Glomerular visceral epithelial cell (primary cell): ENCODE measurements at regions not wholly inside any gene's neighbourhood (a gene's known extent, or its start where the extent isn't known, plus 50 kb on each side); places are given as distances from the start of the nearest gene placed in this dataset.

Source experiments
- DNase-seq: peaks from one replicate; pipeline ENCODE4 v3.0.0-alpha.2; 2016; ENCODE audit errors: extremely low spot score

GRCh38 chr9:116032683-116033440, 120.7 kb upstream of the PAPPA start:
- no peak for DNase-seq

GRCh38 chr9:116039312-116039711, 114.3 kb upstream of the PAPPA start:
- DNase-seq: no peak

- DNase-seq: no peak
Measured at GRCh38 chr9:116039893-116040292, 113.7 kb upstream of the PAPPA start.

GRCh38 chr9:116042321-116042720, 111.3 kb upstream of the PAPPA start:
- DNase-seq: no peak

GRCh38 chr9:116045083-116045482, 108.5 kb upstream of the PAPPA start:
- DNase-seq: no peak

GRCh38 chr9:116048081-116048480, 105.5 kb upstream of the PAPPA start:
- DNase-seq: no peak

GRCh38 chr9:116049456-116049855, 104.1 kb upstream of the PAPPA start:
- no peak for DNase-seq

- no peak for DNase-seq
Measured at GRCh38 chr9:116051528-116051927, 102.1 kb upstream of the PAPPA start.

- DNase-seq: no peak
Measured at GRCh38 chr9:116055536-116055935, 98.1 kb upstream of the PAPPA start.

- no peak for DNase-seq
Measured at GRCh38 chr9:116057371-116057770, 96.2 kb upstream of the PAPPA start.

GRCh38 chr9:116058421-116058820, 95.2 kb upstream of the PAPPA start:
- no peak for DNase-seq

- DNase-seq: no peak
Measured at GRCh38 chr9:116059466-116059865, 94.1 kb upstream of the PAPPA start.

- peak; percentile 3 for DNase-seq
Measured at GRCh38 chr9:116060631-116061030, 93.0 kb upstream of the PAPPA start.

GRCh38 chr9:116061546-116062205, 91.9 kb upstream of the PAPPA start:
- no peak for DNase-seq

- DNase-seq: no peak
Measured at GRCh38 chr9:116062206-116062550, 91.4 kb upstream of the PAPPA start.

- DNase-seq: no peak
Measured at GRCh38 chr9:116064970-116065369, 88.6 kb upstream of the PAPPA start.

GRCh38 chr9:116066221-116066620, 87.4 kb upstream of the PAPPA start:
- DNase-seq: no peak

- no peak for DNase-seq
Measured at GRCh38 chr9:116067566-116067965, 86.0 kb upstream of the PAPPA start.

- no peak for DNase-seq
Measured at GRCh38 chr9:116070256-116070914, 83.2 kb upstream of the PAPPA start.

GRCh38 chr9:116072046-116072445, 81.5 kb upstream of the PAPPA start:
- no peak for DNase-seq

GRCh38 chr9:116073826-116074225, 79.8 kb upstream of the PAPPA start:
- peak; percentile 79 for DNase-seq

- DNase-seq: no peak
Measured at GRCh38 chr9:116074658-116075057, 78.9 kb upstream of the PAPPA start.

GRCh38 chr9:116075191-116075590, 78.4 kb upstream of the PAPPA start:
- DNase-seq: peak; percentile 39
